Stimulated activated CD8-positive, alpha-beta memory T cell treated with anti-CD3 and anti-CD28 coated beads, Interleukin-4, amount 100 ng/mL, for 1 hour (primary cell): ENCODE measurements at regions not wholly inside any gene's neighbourhood (a gene's known extent, or its start where the extent isn't known, plus 50 kb on each side); places are given as distances from the start of the nearest gene placed in this dataset.

ENCODE experiments used
- DNase-seq, 2 donors: peaks; one replicate each; pipeline ENCODE4 v3.0.0-alpha.2; 2020; ENCODE audit warnings: low read depth in 2 of 2, low spot score in 1 of 2

DNA sequence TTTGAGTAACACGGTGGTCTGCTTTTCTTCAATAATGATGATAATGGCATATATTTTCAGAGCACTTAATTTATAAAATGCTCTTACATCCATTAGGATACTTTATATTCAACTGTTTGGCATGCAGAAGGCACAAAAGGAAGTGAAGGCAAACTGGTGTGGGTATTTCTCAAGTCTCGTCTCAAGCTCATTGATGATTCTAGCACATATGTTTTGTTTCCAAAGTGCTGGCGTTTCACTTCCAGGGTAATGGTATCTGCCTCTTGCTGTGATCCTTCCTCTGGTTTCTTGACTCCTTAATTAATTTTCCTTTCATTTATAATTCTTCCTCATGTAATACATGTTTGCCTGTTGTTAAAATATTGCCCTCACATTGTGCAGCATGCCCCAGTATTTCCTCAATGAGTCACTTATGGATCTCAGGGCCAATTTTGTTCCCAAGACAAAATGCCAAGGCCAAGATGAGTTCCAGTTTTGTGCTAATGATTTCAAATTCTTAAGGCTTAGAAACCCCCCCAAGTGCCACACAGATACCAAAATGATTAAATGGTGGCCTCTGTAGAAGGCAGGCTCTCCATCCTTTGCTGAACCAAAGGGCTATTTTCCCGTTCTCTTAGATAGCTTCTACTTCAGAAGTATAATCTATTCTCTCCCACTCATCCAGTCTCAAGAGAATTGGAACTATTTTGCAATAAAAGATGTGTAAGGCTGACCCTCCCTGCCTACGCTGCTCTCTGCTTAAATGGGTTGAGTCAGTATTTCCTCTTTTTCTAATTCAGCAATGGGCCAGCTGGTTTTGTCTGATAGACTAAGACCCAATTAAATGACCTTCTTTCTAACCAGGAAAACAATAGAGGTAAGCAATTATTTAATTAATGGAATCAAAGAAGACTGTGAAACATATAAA lies 171.2 kb downstream of the ZNF365 start:
- DNase-seq, result no peak

DNA sequence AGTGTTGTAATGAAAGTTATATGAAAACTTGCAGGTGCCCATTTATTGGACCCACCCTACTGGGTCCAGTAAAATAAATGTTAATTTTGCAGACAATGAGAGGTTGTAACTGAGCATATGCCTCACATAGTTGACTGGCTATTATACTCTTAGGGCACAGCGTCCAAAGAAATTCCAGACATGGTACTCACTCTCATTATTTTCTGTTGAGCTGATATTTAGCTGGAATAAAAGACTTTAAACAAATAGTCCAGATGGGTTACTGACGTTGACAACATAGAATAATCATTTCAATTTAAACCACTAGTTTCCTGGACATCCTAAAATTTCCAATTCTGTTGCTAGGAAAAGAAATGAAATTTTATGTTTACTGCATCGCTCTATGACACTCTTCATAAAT lies 174.5 kb downstream of the ZNF365 start:
- DNase-seq, result no peak

DNA sequence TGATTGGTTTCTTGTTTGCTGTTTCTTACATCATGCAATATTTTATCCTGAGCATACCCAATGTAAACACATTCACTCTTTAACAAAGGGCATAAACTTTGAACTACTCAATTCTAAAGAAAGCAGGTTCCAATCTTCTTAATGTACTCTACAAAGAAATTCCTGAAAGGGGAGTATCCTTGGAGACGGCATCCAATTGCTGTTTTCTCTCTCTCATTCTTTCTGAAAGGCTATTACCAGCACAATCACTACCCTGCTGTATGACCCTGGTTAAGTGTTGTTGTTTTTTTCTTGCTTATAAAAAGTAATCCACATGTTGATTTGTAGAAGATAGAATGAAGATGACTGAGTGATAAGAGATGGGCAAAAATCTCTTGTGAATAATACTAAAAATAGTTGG lies 176.0 kb downstream of the ZNF365 start:
- no peak for DNase-seq

DNA sequence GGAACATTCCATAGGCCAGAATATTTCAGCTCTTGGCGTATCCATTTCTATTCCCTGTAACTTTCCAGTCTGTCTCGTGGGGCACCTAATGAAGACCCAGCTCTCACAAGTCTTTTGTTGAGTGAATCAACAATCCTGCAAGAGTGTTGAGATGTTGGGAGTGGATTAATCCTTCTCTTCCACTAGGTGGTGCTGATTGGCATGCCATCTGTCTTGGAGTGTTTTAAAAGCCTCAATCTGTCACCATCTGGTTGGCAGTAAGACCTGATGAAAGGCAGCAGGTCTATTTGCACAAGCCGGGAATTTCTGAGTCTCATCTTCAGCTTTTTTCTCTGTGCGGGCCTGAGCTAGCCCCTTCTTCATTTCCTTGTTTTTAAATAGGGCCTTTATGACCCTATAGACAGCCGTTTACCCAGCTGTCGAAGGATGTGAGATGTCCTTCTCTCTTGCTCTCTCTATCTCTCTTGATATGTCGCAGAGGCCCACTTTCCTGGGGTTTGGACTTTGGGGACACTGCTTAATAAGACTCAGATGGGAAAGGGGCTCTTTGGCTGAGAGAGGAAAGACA lies 180.5 kb downstream of the ZNF365 start:
- no peak for DNase-seq

DNA sequence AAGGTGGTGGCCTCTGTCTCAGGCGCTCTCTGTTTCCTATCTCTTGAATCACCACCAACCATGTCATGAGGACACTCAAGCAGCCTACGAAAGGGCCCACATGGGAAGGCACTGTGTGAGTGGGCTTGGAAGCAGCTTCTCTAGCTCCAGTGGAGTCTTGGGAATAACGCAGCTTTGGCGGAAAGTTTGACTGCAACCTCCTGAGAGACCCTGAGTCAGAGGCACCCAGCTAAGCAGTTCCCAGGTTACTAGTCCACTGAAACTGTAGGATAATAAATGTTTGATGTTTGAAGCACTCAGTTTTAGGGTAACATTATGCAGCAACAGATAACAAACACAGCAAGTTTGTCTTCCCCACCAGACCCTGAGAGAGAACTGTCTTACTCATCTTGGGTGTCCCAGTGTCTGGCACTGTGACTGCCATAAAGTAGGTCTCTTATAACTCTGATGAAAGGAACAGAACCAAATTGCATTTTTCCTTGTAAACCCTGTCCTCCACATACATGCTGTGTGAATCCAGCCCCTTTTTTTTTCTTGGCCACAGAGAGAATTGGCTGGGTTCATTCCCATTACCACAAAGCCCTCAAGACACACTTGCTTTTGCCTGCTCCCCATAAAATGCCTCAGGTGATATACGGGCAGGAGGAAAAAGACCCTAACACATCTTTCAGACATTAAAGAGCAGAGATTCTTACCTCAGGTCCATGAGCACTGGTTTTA lies 185.5 kb downstream of the ZNF365 start:
- no peak for DNase-seq

DNA sequence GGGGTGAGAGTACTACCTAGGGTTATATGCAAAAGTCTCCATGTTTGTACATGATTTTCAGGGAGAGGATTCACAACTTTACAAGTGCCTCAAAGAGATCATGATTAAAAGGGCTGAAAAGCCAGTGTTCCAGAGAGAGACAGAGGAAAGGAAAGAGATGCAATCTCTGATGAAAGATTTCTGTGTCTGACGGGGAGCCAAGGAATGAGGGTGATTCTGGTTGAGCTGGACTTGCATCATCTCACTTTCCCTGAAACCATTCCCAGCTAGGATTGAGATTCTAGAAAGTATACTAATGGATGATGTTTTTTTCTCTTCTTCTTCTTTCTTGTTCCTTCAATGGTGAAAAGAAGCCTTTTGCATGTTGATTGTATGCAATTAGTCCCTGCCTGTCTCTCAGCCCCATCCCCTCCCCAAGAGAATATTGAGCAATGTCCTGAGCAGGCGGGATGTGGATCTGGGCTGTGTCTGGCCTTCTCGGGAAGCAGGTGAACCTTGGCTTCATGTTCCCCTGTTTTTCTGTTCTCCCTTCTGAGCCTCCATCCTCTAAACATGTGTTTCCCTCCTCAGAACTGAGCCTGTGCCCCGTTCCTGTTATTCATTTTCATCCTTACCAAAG lies 186.1 kb downstream of the ZNF365 start:
- DNase-seq, result no peak

DNA sequence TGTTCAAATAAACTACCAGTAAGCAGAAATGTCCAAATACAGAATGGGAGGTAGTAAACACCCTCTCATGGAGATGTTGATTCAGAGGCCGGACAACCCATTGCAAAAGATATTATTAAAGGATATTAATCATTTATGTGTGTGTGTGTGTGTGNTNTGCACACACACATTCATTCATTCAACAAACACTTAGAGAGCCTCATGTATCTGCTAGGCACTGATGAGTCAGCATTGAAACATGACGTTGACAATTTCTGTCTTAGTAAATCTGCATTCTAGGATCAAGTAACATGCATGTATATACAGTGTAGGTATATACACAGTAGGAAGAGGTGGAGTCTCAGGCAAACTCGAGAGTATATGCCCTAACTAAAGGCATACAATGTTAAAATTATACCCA lies 187.0 kb downstream of the ZNF365 start:
- DNase-seq, result no peak

DNA sequence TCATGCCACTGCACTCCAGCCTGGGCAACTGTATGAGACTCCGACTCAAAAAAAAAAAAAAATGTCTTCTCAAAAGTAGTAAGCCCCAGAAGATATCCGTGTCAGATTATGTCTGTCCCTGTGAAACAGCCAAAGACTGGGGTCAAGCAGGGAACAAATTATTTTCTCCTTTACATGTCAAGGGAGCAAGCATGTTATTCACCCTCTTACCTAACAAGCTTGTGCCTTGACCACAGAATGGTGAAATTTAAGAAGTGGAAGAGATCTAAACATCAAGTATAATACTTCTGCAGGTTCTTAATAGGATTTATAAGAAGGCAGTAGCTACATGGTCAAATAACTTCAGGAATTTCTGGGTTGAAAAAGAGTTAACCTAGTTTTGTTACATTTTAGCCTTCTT lies 187.9 kb downstream of the ZNF365 start:
- DNase-seq, result no peak

DNA sequence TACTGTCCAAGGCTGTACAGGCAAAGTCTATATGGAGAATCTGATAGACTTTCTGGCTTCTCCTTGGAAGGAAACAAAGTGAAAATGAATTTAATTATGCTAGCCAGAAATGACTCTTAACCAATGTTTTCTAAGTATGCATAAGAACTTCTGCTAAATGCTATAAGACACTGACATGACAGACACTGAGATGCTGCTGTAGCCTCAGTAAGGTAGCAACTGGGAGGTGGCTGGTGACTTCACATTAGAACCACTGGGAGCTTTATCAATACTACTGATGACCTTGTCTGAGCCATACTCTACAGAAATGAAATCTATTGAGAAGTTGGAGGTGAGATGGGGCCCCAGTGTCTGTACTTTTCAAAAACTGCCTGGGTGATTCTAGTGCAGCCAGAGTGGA lies 188.6 kb downstream of the ZNF365 start:
- DNase-seq, result no peak

DNA sequence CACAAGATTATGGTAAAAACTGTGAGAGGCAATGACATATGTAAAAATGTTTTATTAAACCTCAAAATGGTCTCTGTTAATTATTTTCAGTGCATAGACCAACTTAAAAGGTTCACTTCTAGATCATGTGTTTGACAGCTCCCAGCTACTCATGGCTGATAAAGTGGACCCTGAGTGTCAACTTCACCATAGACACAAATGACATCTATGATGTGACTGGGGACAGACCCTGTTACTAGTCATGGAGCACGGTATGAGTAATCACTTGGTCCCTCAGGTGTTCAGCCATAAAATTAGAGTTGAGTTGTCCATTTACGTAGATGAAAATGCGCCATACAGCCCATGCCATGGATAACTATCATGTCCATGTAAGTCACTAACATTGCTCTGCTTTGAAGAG lies 199.8 kb downstream of the ZNF365 start:
- DNase-seq, result no peak

DNA sequence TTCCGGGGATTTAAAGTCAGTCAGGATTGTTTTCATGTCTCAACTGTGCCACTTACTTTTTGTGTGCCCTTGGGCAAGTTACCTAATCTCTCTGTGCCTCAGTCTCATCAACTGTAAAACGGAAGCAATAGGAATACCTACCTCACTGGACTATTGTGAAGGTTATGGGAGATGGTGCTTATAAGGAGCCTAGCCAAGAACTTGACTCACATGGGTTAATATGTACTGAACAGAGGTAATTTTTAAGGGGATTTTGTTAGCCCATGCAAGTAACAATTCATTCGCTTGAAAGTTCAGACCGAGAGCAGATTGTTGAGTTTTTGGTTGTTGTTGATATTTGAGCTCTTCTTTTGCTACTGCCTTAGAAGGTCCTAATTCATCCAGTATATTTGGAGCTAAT lies 202.9 kb downstream of the ZNF365 start:
- DNase-seq, result no peak

DNA sequence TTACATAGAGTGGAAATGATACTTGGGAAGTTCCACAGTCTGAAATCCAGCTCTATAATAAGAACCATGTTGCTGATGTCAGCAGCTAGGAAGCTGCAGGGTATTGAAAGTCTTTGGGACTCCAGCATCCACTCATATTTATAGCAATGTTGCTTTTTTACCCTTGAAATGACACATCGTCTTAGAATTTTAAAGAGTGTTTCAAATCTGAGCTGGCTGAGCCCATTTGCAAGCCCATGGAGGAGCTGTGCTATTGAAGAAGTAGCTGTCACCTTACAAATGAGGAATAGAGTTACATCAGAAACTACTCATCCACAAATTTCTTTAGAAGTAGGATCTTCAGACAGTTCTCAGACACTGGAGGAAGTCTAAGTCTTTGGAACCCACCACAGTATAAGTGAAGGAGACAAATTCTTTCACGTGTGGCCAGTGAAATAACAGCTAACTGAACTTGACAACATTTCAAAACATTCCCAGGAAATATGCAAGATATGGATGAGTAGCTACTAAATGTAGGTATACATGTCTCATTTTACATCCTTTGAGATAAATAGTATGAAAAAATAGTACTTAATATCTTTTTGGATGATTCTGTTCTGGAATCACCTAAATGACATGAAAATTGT lies 203.6 kb downstream of the ZNF365 start:
- DNase-seq, result no peak

DNA sequence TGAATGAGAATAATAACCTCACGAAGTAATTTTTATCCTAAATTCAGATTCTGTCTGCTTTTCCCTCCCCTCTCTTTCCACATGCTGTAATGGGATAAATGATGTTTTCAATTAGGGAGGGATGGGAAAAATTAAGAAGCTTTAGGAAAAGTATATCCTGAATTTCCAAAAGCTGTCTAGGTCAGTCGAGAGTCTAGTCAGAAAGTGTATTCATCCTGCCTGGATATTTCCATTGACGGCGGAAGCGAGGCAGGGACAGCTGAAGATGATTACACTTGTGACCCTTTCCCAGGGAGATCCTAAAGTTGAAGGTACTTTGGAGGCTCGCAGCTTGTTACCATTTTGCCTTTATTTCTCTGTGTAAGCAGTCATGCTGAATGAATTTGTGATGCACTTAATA lies 204.1 kb downstream of the ZNF365 start:
- DNase-seq, result no peak

DNA sequence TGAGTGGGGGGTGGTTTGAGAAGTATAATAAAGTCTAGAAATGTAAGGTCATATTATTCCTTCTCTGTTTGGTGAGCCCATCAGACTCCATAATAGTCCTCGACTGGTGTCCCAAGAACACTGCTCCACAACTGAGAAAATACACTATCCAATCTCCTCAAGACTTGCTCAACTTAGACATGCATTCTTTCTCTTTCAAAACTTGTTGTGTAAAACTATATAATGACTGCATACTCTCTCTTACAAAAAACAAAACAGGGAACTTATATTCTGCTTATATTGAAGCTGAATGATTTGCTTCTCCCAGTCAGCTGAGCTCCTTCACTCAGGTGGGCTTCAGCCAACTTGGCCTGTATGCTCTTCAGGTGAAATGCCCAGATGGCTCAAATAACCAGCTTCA lies 204.7 kb downstream of the ZNF365 start:
- DNase-seq, result no peak

DNA sequence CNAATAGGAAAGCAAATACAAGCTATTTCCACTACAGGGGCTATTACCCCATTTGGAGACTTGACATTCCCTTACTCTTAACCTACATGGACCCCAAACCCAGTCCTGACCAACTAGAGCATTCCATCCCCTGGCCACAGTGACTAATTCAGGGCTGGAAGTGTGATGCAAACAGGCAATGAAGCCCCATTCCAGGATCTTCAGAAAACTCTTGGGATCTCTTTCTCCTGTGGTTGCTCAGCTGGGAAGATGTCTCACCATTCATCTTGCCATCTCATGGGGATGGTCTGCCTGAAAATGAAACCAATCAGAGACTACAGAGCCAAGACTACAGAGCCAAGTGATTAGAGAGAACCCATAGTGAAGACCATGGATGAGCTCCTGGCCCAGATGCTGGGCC lies 206.2 kb downstream of the ZNF365 start:
- DNase-seq, result no peak

DNA sequence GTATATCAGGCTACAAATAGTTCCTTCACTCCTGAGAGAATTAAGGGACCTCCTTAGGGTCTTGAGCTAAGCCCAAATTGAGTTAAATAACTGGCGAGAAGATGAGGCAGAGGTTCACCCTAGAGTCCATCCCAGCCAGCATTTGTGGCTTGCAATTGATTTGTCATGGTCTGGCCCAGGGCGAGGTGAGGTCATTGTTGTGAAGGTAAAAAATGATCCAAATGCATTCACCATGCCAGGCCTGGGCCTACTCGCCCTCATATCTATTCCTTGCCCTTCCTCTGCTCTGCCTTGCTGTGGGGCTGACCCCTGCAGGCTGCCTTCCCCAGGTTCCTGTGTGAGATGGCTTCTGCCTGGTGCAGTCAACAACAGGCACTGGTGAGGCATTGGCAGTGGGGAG lies 207.2 kb downstream of the ZNF365 start:
- no peak for DNase-seq

DNA sequence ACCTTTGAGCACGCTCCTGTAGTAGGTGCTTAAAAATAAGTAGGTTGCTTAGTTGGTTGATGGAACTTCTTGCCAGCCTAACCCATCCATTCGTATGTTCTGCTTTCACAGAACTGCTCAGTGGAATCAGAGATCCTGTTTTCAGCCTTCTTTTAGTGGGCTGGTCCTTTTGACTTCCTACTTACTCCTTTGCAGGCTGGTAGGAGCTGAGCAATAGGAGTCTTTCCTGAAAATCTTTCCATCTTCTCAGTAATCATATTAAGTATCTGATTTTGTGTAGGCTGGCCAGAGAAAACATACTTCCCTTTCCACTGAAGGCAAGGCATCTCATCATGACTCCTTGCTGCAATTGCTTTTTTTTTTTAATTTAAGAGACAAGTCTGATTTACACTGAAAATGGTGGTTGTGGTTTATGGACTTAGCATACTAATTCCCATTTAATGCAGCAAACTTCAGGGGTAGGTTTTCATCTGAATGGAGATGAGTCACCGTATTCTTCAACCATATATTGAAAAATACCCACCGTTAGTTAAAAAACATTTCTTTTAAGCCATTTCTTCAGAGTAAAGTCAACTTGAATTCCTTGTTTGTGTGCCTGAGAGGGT lies 208.0 kb downstream of the ZNF365 start:
- DNase-seq, result no peak

DNA sequence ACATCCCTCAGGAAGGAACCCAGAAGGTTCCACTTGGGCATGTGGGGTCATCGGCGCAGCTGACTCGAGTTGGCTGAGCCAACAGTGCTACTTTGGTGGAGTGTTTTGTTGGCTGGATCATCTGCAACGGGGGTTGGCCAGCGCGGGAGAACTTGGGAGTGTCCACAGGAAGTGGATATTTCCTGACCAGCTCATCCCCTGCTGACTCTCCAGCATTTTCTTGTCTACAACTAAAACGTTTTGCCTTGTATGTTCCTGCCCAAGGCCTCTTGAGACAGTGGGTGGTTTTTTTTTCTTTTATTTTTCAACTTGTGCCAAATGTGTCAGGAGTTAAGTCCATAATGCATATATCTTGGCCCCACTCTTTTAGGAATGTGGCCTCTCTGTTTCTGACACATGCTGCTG lies 208.6 kb downstream of the ZNF365 start:
- DNase-seq, result no peak

DNA sequence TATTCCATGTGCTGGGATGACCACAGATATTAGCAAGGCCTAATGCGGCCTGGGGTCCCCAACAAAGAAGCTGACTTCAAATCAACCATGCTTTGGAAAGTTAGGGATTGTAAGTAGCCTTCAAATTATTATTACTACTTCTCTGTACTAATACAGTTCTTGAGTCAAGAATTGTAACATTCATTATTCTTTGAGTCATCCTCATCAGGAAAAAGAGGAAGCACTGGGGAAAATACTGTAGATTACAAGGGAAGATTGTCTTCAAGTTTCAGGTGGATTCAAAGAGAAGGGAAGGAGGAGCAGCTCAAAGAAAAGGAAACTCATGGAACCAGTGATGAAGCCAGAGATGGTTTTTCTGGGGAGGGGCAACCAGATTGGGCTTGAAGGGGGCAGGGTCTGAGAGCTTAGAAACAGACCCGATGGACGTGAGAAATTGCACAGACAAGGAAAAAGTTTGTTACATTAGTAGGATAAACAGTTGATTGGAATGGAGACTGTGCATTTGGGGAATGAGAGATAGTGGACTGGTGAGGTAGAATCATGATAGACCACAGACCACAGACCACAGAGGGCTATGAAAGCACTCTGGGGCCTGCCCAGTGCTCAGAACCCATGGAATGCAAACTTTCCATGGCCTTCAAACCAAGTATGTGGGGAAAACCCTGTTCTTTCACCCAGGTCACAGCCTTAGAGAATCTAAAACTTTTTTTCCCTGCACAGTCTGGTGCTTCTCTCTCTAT lies 209.9 kb downstream of the ZNF365 start:
- DNase-seq, result no peak

DNA sequence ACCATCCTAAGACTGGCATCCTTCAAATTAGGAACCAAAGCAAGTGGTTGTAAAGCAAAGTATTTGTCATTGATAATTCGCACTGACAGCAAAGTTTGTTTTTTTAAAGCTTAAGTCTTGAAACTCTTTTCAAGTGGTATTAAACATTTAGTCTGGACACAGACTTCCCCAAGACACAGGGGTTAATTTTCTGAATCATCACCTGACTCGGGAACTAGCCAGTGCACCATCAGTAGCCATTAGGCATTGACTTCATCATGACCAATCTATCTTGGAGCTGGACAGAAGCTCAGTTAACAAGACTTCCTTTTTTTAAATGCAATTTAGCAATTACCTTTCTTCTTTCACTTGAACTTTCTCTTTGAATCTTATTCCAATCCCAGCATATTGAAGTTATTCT lies 210.6 kb downstream of the ZNF365 start:
- no peak for DNase-seq
